Spleen (tissue), 11 donors: ENCODE measurements at regions not wholly inside any gene's neighbourhood (a gene's known extent, or its start where the extent isn't known, plus 50 kb on each side); places are given as distances from the start of the nearest gene placed in this dataset.

Experiments used
- DNase-seq: peaks from one replicate; pipeline ENCODE4 v3.0.0-alpha.2; 2020
- H3K27ac ChIP-seq, 8 donors: fragments of 200-600 bp; sonication (generic) in 7 of 8; 1 replicate in 4 of 8; 2 replicates in 4 of 8; pipeline versions ENCODE4 v1.5.0 to v1.8.0; 2016 to 2021; ENCODE audit warnings: inconsistent platforms in 4 of 8, mild to moderate bottlenecking in 4 of 8, moderate library complexity in 1 of 8
- H3K27me3 ChIP-seq, 7 donors: fragments of 200-600 bp; sonication (generic) in 6 of 7; replicated peaks in 1 of 7; 1 replicate in 4 of 7; 2 replicates in 3 of 7; pipeline versions ENCODE4 v1.5.0 to v1.8.0; 2016 to 2021; ENCODE audit warnings: inconsistent platforms in 3 of 7, mild to moderate bottlenecking in 1 of 7
- H3K36me3 ChIP-seq, 6 donors: fragments of 200-600 bp; sonication (generic) in 5 of 6; 1 replicate in 4 of 6; 2 replicates in 2 of 6; pipeline versions ENCODE4 v1.5.0 to v1.8.0; 2016 to 2021; ENCODE audit warnings: inconsistent platforms in 2 of 6
- H3K4me1 ChIP-seq, 6 donors: fragments of 200-600 bp; sonication (generic) in 5 of 6; 1 replicate in 3 of 6; 2 replicates in 3 of 6; pipeline versions ENCODE4 v1.5.0 to v1.8.0; 2016 to 2021; ENCODE audit warnings: inconsistent platforms in 3 of 6
- H3K4me3 ChIP-seq, 8 donors: fragments of 200-600 bp; sonication (generic) in 7 of 8; 1 replicate in 4 of 8; 2 replicates in 4 of 8; pipeline versions ENCODE4 v1.5.0 to v1.8.0; 2016 to 2021; ENCODE audit warnings: inconsistent platforms in 4 of 8, mild to moderate bottlenecking in 4 of 8, moderate library complexity in 2 of 8
- H3K9me3 ChIP-seq, 8 donors: fragments of 200-600 bp; sonication (generic) in 7 of 8; 1 replicate in 4 of 8; 2 replicates in 4 of 8; pipeline versions ENCODE4 v1.5.0 to v1.8.0; 2016 to 2021; ENCODE audit warnings: inconsistent platforms in 4 of 8
- CTCF ChIP-seq, 11 experiments: fragments of 200-600 bp in 7 of 11; fragments of 450-650 bp in 4 of 11; sonication (generic) in 4 of 11; IDR thresholded peaks in 8 of 11; conservative IDR thresholded peaks in 3 of 11; 1 replicate in 7 of 11; 2 replicates in 4 of 11; pipeline versions ENCODE4 v1.4.0 to v1.8.0; 2016 to 2021; ENCODE audit warnings: antibody characterized with exemption in 11 of 11, inconsistent platforms in 4 of 11, mild to moderate bottlenecking in 1 of 11
- POLR2A ChIP-seq, 3 donors: fragments of 450-650 bp; IDR thresholded peaks; one replicate each; pipeline ENCODE4 v1.5.1; 2017; ENCODE audit warnings: antibody characterized with exemption in 3 of 3, mild to moderate bottlenecking in 1 of 3
- POLR2AphosphoS5 ChIP-seq, 3 donors: sonication (generic); formaldehyde crosslinking; IDR thresholded peaks; one replicate each; pipeline ENCODE4 v1.5.1; 2017; ENCODE audit warnings: antibody characterized with exemption in 3 of 3
- WGBS, 5 donors: extraction: QIAGEN DNeasy Blood & Tissue Kit in 3 of 5; methylation state at CpG; one replicate each; pipeline versions ENCODE4 v1.1.5 to v1.1.7; 2013 to 2018; 5-methylcytosine and 5-hydroxymethylcytosine counted together
- intact Hi-C: fragments of 100-400 bp; cut with DNase I; formaldehyde crosslinking; loops from one replicate; pipeline ENCODE4 v1.15.0; 2023; ENCODE audit warnings: low total_unique reads
- donor health status: healthy with polysubstance abuse.
- donor health status: DM: no; HTN: no; CAD: no; lungs with moderate emphysema.
- donor health status: DM: no; HTN: no; CAD: no.
- donor health status: Bipolar disorder and iron deficiency.
- donor health status: healthy.
- donor health status: DM: no; HTN: no; CAD: no.
- donor health status: DM: yes; HTN: yes; CAD: no.

DNA sequence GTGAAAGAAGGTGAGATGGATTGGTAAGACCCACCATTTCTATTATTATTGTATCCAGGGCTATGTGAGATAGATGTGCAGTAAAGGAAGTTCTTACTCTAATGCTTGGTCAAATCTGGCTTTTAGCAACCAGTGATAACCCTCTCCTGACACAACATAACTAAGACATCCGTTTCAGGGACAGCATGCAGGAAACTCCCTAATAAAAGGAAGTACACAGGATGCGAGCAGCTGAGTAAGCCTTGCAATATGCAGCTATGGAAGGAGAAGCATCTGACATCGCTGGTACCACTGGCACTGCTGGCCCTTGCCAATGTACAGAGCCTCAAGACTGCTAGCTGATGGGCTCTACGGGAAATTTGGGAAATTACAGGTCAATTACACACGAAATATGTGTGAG, 662.3 kb downstream of the NR2F2 start:
- peaks cover 0 to 43% (median 33%) of the 10 kb centered on the region in 8 donors for H3K9me3 ChIP-seq
- no peak for TF ChIP-seq CTCF (IDR thresholded peaks at IDR 0.05 in 8 of 11, conservative IDR thresholded peaks at IDR 0.05 in 3 of 11)
- no peak for TF ChIP-seq POLR2A (IDR thresholded peaks at IDR 0.05)
- TF ChIP-seq POLR2AphosphoS5 (IDR thresholded peaks at IDR 0.05): no peak
- H3K4me1 ChIP-seq: no peaks in the 10 kb centered on the region
- no peak for DNase-seq
- H3K27ac ChIP-seq: peak overlapping the region in 1 of 8 donors; percentile 7
- no peaks in the 10 kb centered on the region for H3K36me3 ChIP-seq
- intact Hi-C loops: no loop called here
- no peak overlapping the region for H3K4me3 ChIP-seq
- 37 to 56% (median 43%) methylated on average over 5 of the region's 5 CpGs for WGBS, 5 donors
- H3K27me3 ChIP-seq: no peaks in the 10 kb centered on the region

DNA sequence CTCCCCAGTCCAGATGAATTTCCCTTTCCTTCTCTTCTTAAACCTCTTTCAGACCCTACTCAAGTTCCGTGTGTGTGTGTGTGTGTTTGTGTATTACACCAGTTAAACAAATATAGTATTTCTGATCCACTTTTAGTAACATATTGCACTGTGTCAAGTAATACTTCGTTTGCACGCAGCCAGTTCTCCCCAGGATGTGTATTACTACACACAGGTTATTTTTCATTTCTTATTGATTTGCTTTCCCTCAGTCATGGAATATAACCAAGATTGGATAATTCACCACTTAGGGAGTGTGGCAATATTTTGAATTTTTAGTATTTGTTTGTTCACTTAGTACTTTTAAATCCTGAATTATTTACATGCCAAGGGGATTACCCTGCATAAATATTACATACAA, 667.0 kb downstream of the NR2F2 start:
- H3K36me3 ChIP-seq: no peaks in the 10 kb centered on the region
- DNase-seq: no peak
- peaks cover 0 to 5% (median 0%) of the 10 kb centered on the region in 8 donors for H3K9me3 ChIP-seq
- no peaks in the 10 kb centered on the region for H3K4me1 ChIP-seq
- WGBS, 5 donors: 71 to 87% (median 79%) methylated on average over 3 of the region's 3 CpGs
- no peak overlapping the region for H3K4me3 ChIP-seq
- TF ChIP-seq CTCF (IDR thresholded peaks at IDR 0.05 in 8 of 11, conservative IDR thresholded peaks at IDR 0.05 in 3 of 11) (no peak), POLR2AphosphoS5 (IDR thresholded peaks at IDR 0.05) (no peak), POLR2A (IDR thresholded peaks at IDR 0.05) (no peak)
- H3K27me3 ChIP-seq: no peaks in the 10 kb centered on the region
- no peak overlapping the region for H3K27ac ChIP-seq
- intact Hi-C loops: no loop called here

GRCh38 chr15:97009031-97009431, 678.5 kb downstream of the NR2F2 start:
- DNase-seq: no peak
- Histone ChIP-seq H3K27ac (no peak overlapping the region), H3K36me3 (no peaks in the 10 kb centered on the region), H3K4me1 (no peaks in the 10 kb centered on the region), H3K9me3 (peaks cover 0 to 5% (median 0%) of the 10 kb centered on the region in 8 donors), H3K27me3 (no peaks in the 10 kb centered on the region), H3K4me3 (no peak overlapping the region)
- intact Hi-C loops: no loop called here
- TF ChIP-seq CTCF (IDR thresholded peaks at IDR 0.05 in 8 of 11, conservative IDR thresholded peaks at IDR 0.05 in 3 of 11): no peak
- TF ChIP-seq POLR2A (IDR thresholded peaks at IDR 0.05): no peak
- TF ChIP-seq POLR2AphosphoS5 (IDR thresholded peaks at IDR 0.05): no peak
- 71 to 84% (median 74%) methylated on average over 6 of the region's 6 CpGs for WGBS, 5 donors

DNA sequence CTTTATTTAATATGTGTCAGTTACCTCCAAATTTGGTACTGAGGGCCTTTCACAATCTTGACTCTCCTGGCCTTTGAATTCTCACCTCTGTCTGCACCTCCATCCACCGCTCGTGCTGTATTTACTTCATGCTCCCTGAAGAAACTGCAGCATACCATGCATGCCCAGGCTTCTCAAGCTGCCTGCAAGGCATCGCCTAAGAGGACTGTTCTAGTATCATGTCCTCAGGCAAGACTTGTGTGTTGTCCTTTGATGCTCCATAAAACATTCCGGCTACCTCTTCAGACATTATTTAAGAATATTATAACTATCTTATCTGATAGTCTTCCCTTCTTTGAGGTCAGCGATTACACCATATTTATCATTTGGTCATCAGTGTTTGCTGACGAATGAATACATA, 682.5 kb downstream of the NR2F2 start:
- H3K4me3 ChIP-seq: no peak overlapping the region
- H3K36me3 ChIP-seq: no peaks in the 10 kb centered on the region
- no peak overlapping the region for H3K27ac ChIP-seq
- H3K4me1 ChIP-seq: no peaks in the 10 kb centered on the region
- no peaks in the 10 kb centered on the region for H3K27me3 ChIP-seq
- no peak for DNase-seq
- 89 to 96% (median 90%) methylated on average over 6 of the region's 6 CpGs for WGBS, 5 donors
- TF ChIP-seq POLR2A (IDR thresholded peaks at IDR 0.05) (no peak), CTCF (IDR thresholded peaks at IDR 0.05 in 8 of 11, conservative IDR thresholded peaks at IDR 0.05 in 3 of 11) (no peak), POLR2AphosphoS5 (IDR thresholded peaks at IDR 0.05) (no peak)
- H3K9me3 ChIP-seq: peaks cover 0 to 9% (median 6%) of the 10 kb centered on the region in 8 donors
- intact Hi-C loops: no loop called here
